Panc1 (cell line): ENCODE measurements at regions not wholly inside any gene's neighbourhood (a gene's known extent, or its start where the extent isn't known, plus 50 kb on each side); places are given as distances from the start of the nearest gene placed in this dataset.

Source experiments
- ATAC-seq: fragments of 200-7000 bp; cut with Tn5 transposase; 2 replicates; pipeline ENCODE4 v1.9.1; 2020; ENCODE audit warnings: mild to moderate bottlenecking, moderate library complexity
- BruUV-seq: library from RNA; stranded (reverse); fragments of 400-500 nt; replicated peaks from 2 replicates; lab custom pipeline; 2021; lab: Mats Ljungman, UMichigan
- CTCF ChIA-PET: fragments of 300-600 bp; sonication (Branson Sonifier 250); formaldehyde crosslinking; loops from one replicate; lab custom pipeline; 2022; ENCODE audit warnings: antibody characterized with exemption; lab: Charles Lee
- POLR2A ChIA-PET: fragments of 300-600 bp; sonication (Branson Sonifier 250); formaldehyde crosslinking; loops from one replicate; lab custom pipeline; 2022; ENCODE audit warnings: antibody characterized with exemption; lab: Charles Lee
- DNase-seq: peaks from one replicate; pipeline ENCODE4 v3.0.0-alpha.2; 2010; ENCODE audit warnings: low read depth, low spot score
- H3K27ac ChIP-seq: 2 replicates; pipeline ENCODE4 v1.5.1; 2011; ENCODE audit warnings: mild to moderate bottlenecking, low read length, inconsistent platforms
- H3K27me3 ChIP-seq: fragments of 200-500 bp; sonication (Bioruptor generic); 2 replicates; pipeline ENCODE4 v1.6.0; 2014; ENCODE audit warnings: low read length, inconsistent platforms; ENCODE audit not compliant: control insufficient read depth, insufficient read depth
- H3K36me3 ChIP-seq: fragments of 200-500 bp; sonication (Bioruptor generic); 2 replicates; pipeline ENCODE4 v1.5.1; 2014; ENCODE audit warnings: inconsistent platforms, mild to moderate bottlenecking, low read length, moderate library complexity; ENCODE audit not compliant: control insufficient read depth, insufficient read depth
- H3K4me1 ChIP-seq: 2 replicates; pipeline ENCODE4 v1.5.1; 2011; ENCODE audit warnings: inconsistent platforms, mild to moderate bottlenecking, low read length, moderate library complexity; ENCODE audit not compliant: control insufficient read depth, insufficient read depth
- H3K4me3 ChIP-seq, 2 experiments: 2 replicates each; pipeline ENCODE4 v1.5.1; 2011 to 2012; ENCODE audit warnings: low read depth in 2 of 2, low read length in 2 of 2, mild to moderate bottlenecking in 2 of 2, inconsistent platforms in 1 of 2, moderate library complexity in 1 of 2
- H3K9me3 ChIP-seq: fragments of 200-500 bp; sonication (Bioruptor generic); 2 replicates; pipeline ENCODE4 v1.5.1; 2014; ENCODE audit warnings: low read depth, mild to moderate bottlenecking, inconsistent platforms, low read length, moderate library complexity; ENCODE audit not compliant: control insufficient read depth, insufficient read depth
- POLR2AphosphoS5 ChIP-seq: IDR thresholded peaks from 2 replicates; pipeline ENCODE4 v1.6.1; 2012; ENCODE audit warnings: mild to moderate bottlenecking, low read depth, low read length, moderate library complexity
- SIN3A ChIP-seq: IDR thresholded peaks from 2 replicates; pipeline ENCODE4 v1.6.1; 2012; ENCODE audit warnings: low read depth, mild to moderate bottlenecking, low read length, moderate library complexity, borderline replicate concordance; ENCODE audit not compliant: insufficient read depth
- TCF7L2 ChIP-seq: IDR thresholded peaks from 2 replicates; pipeline ENCODE4 v1.6.1; 2011; ENCODE audit warnings: mild to moderate bottlenecking, low read depth, low read length, inconsistent platforms
- in situ Hi-C: cut with HindIII; loops from 2 replicates; pipeline ENCODE4 v1.10.0; 2016; ENCODE audit warnings: low sequenced_read_pairs, low pct_unique_long_range_greater_than_20kb
- intact Hi-C: fragments of 100-400 bp; cut with micrococcal nuclease; formaldehyde crosslinking; loops from one replicate; pipeline ENCODE4 v1.10.0; 2022; ENCODE audit not compliant: unreplicated experiment
- TF ChIP-seq, protein P1 (sequence below), 2 experiments: IDR thresholded peaks; 2 replicates each; pipeline ENCODE4 v1.6.1; 2011 to 2012; ENCODE audit warnings: low read depth in 2 of 2, control low read depth in 1 of 2, low read length in 1 of 2, mild to moderate bottlenecking in 1 of 2, moderate library complexity in 1 of 2; ENCODE audit not compliant: insufficient read depth in 1 of 2
- TF ChIP-seq, protein P2 (sequence below): fragments of 450-650 bp; IDR thresholded peaks from 2 replicates; pipeline ENCODE4 v1.5.1; 2017; ENCODE audit warnings: mild to moderate bottlenecking

GRCh38 chr6:1100269-1100668, 211.6 kb upstream of the FOXQ1 start:
- H3K4me1 ChIP-seq: no peaks in the 10 kb centered on the region
- intact Hi-C loops (no loop called here), in situ Hi-C loops (no loop called here)
- no peak for TF ChIP-seq POLR2AphosphoS5
- TF ChIP-seq, protein P1, sequence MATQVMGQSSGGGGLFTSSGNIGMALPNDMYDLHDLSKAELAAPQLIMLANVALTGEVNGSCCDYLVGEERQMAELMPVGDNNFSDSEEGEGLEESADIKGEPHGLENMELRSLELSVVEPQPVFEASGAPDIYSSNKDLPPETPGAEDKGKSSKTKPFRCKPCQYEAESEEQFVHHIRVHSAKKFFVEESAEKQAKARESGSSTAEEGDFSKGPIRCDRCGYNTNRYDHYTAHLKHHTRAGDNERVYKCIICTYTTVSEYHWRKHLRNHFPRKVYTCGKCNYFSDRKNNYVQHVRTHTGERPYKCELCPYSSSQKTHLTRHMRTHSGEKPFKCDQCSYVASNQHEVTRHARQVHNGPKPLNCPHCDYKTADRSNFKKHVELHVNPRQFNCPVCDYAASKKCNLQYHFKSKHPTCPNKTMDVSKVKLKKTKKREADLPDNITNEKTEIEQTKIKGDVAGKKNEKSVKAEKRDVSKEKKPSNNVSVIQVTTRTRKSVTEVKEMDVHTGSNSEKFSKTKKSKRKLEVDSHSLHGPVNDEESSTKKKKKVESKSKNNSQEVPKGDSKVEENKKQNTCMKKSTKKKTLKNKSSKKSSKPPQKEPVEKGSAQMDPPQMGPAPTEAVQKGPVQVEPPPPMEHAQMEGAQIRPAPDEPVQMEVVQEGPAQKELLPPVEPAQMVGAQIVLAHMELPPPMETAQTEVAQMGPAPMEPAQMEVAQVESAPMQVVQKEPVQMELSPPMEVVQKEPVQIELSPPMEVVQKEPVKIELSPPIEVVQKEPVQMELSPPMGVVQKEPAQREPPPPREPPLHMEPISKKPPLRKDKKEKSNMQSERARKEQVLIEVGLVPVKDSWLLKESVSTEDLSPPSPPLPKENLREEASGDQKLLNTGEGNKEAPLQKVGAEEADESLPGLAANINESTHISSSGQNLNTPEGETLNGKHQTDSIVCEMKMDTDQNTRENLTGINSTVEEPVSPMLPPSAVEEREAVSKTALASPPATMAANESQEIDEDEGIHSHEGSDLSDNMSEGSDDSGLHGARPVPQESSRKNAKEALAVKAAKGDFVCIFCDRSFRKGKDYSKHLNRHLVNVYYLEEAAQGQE (IDR thresholded peaks at IDR 0.05; ENCODE audit: insufficient read depth in 1 of 2, low read depth in 2 of 2, low read length in 1 of 2): no peak
- TF ChIP-seq SIN3A: no peak
- TF ChIP-seq TCF7L2: no peak
- TF ChIP-seq, protein P2, sequence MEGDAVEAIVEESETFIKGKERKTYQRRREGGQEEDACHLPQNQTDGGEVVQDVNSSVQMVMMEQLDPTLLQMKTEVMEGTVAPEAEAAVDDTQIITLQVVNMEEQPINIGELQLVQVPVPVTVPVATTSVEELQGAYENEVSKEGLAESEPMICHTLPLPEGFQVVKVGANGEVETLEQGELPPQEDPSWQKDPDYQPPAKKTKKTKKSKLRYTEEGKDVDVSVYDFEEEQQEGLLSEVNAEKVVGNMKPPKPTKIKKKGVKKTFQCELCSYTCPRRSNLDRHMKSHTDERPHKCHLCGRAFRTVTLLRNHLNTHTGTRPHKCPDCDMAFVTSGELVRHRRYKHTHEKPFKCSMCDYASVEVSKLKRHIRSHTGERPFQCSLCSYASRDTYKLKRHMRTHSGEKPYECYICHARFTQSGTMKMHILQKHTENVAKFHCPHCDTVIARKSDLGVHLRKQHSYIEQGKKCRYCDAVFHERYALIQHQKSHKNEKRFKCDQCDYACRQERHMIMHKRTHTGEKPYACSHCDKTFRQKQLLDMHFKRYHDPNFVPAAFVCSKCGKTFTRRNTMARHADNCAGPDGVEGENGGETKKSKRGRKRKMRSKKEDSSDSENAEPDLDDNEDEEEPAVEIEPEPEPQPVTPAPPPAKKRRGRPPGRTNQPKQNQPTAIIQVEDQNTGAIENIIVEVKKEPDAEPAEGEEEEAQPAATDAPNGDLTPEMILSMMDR: no peak
- H3K9me3 ChIP-seq: no peaks in the 10 kb centered on the region
- ATAC-seq (no peak), DNase-seq (no peak)
- H3K36me3 ChIP-seq: no peaks in the 10 kb centered on the region
- ChIA-PET CTCF (no interaction called here), POLR2A (no interaction called here)
- no peak overlapping the region for H3K27ac ChIP-seq
- BruUV-seq: no TSS peak
- no peaks in the 10 kb centered on the region for H3K27me3 ChIP-seq
- H3K4me3 ChIP-seq: no peak overlapping the region

DNA sequence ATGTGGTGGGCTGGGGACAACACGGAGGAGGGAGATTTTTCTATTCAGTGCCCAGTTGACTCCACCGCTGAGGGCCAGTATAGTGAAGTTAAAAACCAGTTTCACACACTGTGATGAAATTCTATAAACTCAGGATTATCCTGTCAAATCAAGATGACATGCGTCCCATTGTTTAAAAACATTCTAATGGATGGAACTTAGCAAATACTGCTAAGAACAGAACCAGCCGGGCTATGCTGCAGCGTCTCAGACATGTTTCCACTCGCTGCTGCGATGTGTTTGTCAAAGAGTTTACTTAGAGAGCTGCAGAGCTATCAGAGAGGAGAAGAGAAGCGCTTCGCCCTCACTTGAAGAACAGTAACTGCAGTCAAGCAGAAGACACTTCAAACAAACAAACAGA, 212.6 kb upstream of the FOXQ1 start:
- H3K27ac ChIP-seq: no peak overlapping the region
- no peaks in the 10 kb centered on the region for H3K36me3 ChIP-seq
- no peaks in the 10 kb centered on the region for H3K4me1 ChIP-seq
- BruUV-seq: no TSS peak
- no peaks in the 10 kb centered on the region for H3K27me3 ChIP-seq
- H3K9me3 ChIP-seq: no peaks in the 10 kb centered on the region
- no peak overlapping the region for H3K4me3 ChIP-seq
- ATAC-seq: no peak
- ChIA-PET CTCF (no interaction called here), POLR2A (no interaction called here)
- TF ChIP-seq TCF7L2: no peak
- TF ChIP-seq, protein P1 (IDR thresholded peaks at IDR 0.05; ENCODE audit: insufficient read depth in 1 of 2, low read depth in 2 of 2, low read length in 1 of 2): no peak
- no peak for TF ChIP-seq SIN3A
- no peak for TF ChIP-seq POLR2AphosphoS5
- TF ChIP-seq, protein P2: no peak
- in situ Hi-C loops (no loop called here), intact Hi-C loops (no loop called here)
- no peak for DNase-seq
